Stimulated activated CD4-positive, alpha-beta T cell treated with anti-CD3 and anti-CD28 coated beads, Interleukin-12 subunit alpha, Interleukin-12 subunit beta, amount 100 ng/mL, for 48 hours (primary cell): ENCODE measurements at regions not wholly inside any gene's neighbourhood (a gene's known extent, or its start where the extent isn't known, plus 50 kb on each side); places are given as distances from the start of the nearest gene placed in this dataset.
"Not testable (repeated sequence)": the region's sequence is repeated elsewhere in the genome, so short reads cannot be mapped to it uniquely, and the experiment has no call there.

ENCODE experiments used
- DNase-seq, 3 donors: peaks; one replicate each; pipeline ENCODE4 v3.0.0-alpha.2; 2020; ENCODE audit warnings: low read depth in 2 of 3, low spot score in 1 of 3

DNA sequence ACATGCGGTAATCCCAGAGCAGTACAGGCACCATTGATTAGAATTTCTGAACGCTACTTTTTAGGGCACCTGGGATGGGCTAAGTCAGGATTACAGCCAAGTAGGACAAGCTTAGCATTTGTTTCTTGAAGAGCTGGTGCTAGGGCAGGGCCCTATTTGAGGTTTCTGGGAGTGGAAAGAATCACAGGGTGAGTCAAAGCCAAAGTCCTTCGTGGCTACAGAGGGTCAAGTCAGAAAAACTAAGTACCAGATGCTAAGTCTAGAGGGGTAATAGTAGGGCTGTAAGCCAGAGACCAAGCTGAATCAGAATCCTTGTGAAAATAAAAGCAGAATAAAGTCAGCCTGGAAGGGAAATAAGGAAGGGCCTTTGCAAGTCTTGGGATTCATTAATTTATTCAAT is 448.6 kb downstream of the ZIC3 start:
- DNase-seq: no peak

GRCh38 chrX:138018145-138018799 is 452.3 kb downstream of the ZIC3 start:
- no peak for DNase-seq

DNA sequence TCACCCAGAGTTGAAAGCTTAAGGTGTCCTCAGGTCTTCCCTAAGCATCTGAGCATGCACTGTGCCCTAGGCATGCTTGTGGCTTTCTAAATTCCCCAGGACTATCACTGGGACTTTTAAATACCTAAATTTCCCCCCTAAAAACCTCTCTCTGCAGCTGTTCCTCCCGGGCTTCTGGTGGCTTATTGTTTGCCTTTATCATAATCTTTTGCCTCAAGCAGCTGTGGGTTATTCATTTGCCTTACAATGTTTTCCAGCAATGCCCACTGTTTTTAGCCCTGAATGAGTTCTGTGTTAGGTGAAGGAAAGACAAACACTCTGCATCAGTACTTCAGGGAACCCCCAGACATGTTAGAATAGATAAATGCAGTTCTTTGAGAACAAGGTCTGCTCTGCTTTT is 455.0 kb downstream of the ZIC3 start:
- DNase-seq: no peak

GRCh38 chrX:138026211-138026610 is 460.3 kb downstream of the ZIC3 start:
- no peak for DNase-seq

GRCh38 chrX:138031715-138032114 is 465.8 kb downstream of the ZIC3 start:
- no peak for DNase-seq

- no peak for DNase-seq
These were observed 468.2 kb downstream of the ZIC3 start for GRCh38 chrX:138034136-138034535.

DNA sequence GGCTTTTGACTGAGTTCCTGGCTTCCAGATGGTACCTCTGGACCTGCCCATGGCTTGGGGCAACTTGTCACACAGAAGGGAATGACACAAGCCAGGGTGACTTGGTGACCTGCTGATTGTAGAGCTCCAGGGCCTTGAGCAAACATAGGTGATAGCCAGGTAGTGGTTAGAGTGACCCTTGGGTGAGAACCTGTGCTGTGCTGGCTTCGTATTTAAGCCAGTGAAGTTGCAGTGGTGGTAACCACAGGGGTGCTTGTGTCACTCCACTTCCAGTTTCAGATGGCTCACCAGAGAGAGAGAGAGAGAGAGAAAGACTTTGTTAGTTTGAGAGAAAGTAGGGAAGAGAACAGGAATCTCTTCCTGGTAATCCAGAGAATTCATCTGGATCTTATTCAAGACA is 471.6 kb downstream of the ZIC3 start:
- no peak for DNase-seq

- DNase-seq: no peak
These were observed 492.0 kb downstream of the ZIC3 start for GRCh38 chrX:138057883-138058282.

DNA sequence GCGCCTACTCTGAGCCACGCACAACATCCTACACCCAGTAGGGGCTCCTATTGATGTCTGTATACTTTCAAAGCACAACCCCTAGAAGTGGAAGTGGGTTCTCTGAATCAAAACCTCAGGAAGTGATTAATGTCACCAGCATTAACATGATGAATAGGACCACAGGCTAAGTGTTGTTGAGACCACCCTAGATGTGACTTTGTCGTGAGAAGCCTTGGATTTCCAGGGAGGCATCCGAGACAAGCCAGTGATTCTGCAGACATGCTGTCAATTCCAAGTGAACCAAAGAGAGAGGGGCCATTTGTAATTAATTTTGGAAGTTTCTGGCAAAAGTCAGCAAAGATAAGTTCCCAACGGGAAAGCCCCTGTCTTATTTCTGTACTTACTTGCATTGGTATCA is 493.0 kb downstream of the ZIC3 start:
- no peak for DNase-seq

- no peak for DNase-seq
These were observed 501.5 kb downstream of the ZIC3 start for GRCh38 chrX:138067415-138067814.

- DNase-seq: no peak
These were observed 507.7 kb downstream of the ZIC3 start for GRCh38 chrX:138073626-138074025.

- no peak for DNase-seq
These were observed 516.3 kb downstream of the ZIC3 start for GRCh38 chrX:138082251-138082650.

- DNase-seq: no peak
These were observed 517.0 kb downstream of the ZIC3 start for GRCh38 chrX:138082896-138083295.

- DNase-seq: not testable (repeated sequence)
These were observed 545.0 kb downstream of the ZIC3 start for GRCh38 chrX:138110910-138111309.

DNA sequence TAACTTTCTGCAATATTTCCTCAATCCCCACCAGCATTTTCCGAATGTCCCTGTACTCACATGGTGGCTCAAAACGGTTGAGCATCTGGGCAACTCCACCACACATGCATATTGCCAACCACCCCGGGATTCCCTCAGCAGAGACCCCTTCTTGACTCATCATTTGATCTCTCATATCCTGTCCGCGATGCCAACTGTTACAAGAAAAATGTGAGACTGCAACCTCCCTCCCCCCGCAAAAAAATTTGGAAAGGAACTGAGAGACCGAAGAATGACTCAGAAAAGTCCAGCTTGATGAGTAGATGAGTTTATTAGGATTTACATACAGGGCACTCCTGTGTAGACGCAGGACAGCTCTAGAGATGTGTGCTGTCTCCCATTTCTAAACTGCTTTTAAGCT is 561.4 kb downstream of the ZIC3 start:
- DNase-seq: no peak

DNA sequence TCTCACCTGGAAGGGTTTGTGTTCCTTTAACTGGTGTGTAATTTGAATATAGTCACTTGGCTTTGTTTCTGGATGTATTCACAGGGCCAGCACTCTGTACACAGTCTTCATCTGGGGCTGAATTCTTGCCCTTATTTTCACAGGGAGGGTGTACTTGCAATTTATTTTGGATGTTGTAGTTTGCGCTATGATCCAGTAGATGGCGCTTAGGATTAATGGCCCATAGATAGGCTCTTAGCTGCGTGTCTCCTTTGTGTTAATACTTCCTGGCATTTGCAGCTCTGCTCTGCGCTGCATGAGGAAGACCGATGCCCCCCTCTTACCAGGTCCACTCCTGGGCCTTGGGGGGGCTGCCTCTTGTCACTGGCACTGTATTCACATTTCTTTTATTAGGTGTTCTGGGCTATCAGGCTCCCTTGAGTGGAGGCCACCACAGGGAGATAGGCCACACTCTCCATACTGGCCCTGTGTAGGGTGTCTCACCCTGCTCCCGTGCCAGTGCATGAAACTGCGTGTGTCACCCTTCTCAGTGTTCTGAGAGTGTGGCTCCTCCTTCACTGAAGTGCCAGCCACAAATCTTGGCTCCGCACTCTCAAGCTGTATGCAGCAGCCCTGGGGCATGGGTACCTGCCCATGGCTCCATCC is 562.2 kb downstream of the ZIC3 start:
- peak in 1 of 3 donors; percentile 30 for DNase-seq

GRCh38 chrX:138150709-138151108 is 560.8 kb downstream of the FGF13 start:
- DNase-seq: no peak

- DNase-seq: no peak
These were observed 553.7 kb downstream of the FGF13 start for GRCh38 chrX:138157850-138158249.

DNA sequence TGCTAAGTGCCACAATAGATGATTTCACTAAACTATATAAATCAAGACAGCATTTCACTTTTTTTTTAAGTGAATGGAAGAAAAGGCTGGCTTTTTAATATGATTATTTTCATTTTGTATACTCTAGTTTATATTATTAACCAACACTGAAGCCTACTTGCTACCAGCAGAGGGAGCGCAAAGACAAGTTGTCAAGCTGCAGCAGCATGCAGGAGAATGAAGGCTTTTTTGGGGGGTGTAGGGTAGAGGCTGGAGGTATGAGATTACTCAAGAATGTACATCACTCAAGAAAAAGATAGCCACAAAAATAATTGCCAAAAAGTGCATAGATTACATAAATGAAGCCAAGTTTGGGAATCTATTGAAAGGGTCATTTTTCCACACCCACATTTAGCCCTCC is 519.5 kb downstream of the FGF13 start:
- DNase-seq: peak in 1 of 3 donors; percentile 7

DNA sequence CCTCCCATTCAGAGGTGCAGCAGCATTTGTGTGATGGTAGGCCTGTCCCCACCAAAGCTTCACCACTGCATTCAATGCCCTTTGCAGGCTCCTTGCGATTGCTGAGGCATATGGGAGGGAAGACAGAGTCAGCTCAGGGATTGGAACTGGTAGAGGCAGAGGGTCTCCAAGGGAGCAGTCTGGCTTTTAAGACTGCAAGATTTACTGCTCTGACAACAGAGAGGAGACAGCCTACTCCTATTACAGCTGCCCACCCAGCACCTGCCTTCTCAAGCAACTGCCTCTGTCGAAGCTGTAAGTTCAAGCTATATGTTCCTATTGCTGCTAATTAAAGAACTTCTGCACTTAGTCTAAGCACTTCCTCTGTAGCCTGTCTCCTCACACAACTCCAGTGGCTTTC is 481.8 kb downstream of the FGF13 start:
- no peak for DNase-seq

- DNase-seq: no peak
These were observed 471.3 kb downstream of the FGF13 start for GRCh38 chrX:138240266-138240665.

- no peak for DNase-seq
These were observed 457.5 kb downstream of the FGF13 start for GRCh38 chrX:138254001-138254400.

- no peak for DNase-seq
These were observed 456.1 kb downstream of the FGF13 start for GRCh38 chrX:138255373-138255772.
